ENCODE measurements at regions not wholly inside any gene's neighbourhood (a gene's known extent, or its start where the extent isn't known, plus 50 kb on each side); places are given as distances from the start of the nearest gene placed in this dataset.
"Not testable (repeated sequence)": the region's sequence is repeated elsewhere in the genome, so short reads cannot be mapped to it uniquely, and the experiment has no call there.

DNA sequence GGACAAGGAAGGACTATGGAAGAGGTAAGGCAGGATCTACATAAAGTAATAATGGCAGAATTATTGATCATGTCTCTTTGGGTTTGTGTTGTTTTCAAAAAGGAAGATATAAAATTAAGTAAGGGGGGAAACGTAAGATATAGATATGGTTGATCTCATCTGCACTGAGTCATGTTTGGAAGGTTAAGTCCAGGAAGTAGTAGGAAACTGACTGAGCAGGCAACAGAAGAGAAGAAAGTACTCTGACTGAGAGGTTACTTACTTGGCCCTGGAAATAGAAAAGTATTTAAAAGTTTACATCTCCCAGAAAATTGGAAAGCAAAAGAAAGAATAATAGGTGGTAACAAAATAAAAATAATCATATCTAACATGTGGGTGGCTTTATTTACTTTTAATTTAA, 405.3 kb upstream of the RGMB start:
- Histone ChIP-seq H3K36me3 (ENCODE audit: control insufficient read depth in 3 of 3, insufficient read depth in 3 of 3, low read length in 3 of 3) (no peaks in the 10 kb centered on the region), H3K9me3 (ENCODE audit: control insufficient read depth in 3 of 3, low read length in 3 of 3) (no peaks in the 10 kb centered on the region), H3K9ac (ENCODE audit: low read depth in 1 of 3, low read length in 3 of 3) (no peak overlapping the region), H3K27me3 (ENCODE audit: control insufficient read depth in 3 of 3, insufficient read depth in 3 of 3, low read length in 3 of 3) (no peaks in the 10 kb centered on the region), H3K4me1 (ENCODE audit: control insufficient read depth in 3 of 3, insufficient read depth in 3 of 3, low read length in 3 of 3) (no peaks in the 10 kb centered on the region), H3K4me3 (ENCODE audit: low read length in 3 of 3) (no peak overlapping the region), H3K27ac (ENCODE audit: low read depth, low read length) (no peak overlapping the region)

DNA sequence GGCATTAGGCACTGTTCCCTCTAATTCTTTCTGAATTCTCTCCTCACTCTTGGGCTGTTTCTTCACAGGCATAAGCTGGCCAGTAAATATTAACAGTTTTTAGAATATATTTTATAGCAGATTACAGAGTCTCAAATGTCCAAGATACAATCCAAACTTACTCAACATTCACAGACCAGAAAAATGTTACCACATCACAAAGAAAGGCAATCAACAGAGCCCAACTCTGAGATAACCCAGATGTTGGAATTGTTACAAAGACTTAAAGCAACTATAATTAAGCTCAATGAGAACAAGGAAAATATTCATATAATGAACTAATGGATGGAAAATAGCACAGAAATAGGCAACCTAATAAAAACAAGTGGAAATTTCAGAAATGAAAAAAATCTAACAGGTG, 401.1 kb upstream of the RGMB start:
- no peaks in the 10 kb centered on the region for H3K9me3 ChIP-seq (ENCODE audit: control insufficient read depth in 3 of 3, low read length in 3 of 3)

DNA sequence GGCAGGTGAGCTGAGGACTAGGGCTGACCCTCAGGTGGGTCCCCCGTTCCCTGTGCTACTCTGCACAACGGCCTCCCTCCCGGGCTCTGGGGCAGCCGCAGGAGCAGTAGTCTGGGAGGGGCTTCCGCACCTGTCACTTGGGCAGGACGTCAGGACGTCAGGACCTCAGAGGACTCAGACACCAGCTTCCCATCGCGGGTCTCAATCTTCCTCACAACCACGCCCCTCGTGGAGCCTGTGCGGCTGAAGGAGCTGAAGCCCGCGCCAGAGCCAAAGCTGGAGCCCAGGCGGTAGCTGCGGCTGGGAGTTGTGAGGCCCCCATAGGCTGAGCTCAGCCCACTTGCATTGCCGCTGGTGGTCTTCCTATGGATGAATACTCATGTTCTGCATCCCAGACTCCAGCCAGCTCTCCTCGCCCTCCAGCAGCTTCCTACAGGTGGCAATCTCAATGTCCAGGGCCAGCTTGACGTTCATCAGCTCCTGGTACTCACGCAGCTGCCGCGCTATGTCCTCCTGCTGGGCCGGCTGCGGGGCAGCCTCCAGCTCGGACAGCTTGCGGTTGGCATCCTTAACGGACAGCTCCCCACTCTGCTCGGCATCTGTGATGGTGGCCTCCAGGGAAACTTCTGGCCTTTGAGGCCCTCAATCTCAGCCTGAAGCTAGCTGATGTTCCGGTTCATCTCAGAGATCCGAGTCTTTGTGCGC, 381.4 kb upstream of the RGMB start:
- Histone ChIP-seq H3K27me3 (ENCODE audit: control insufficient read depth in 3 of 3, insufficient read depth in 3 of 3, low read length in 3 of 3) (no peaks in the 10 kb centered on the region), H3K9me3 (ENCODE audit: control insufficient read depth in 3 of 3, low read length in 3 of 3) (no peaks in the 10 kb centered on the region), H3K36me3 (ENCODE audit: control insufficient read depth in 3 of 3, insufficient read depth in 3 of 3, low read length in 3 of 3) (no peaks in the 10 kb centered on the region), H3K4me3 (ENCODE audit: low read length in 3 of 3) (no peak overlapping the region), H3K4me1 (ENCODE audit: control insufficient read depth in 3 of 3, insufficient read depth in 3 of 3, low read length in 3 of 3) (no peaks in the 10 kb centered on the region), H3K9ac (ENCODE audit: low read depth in 1 of 3, low read length in 3 of 3) (no peak overlapping the region), H3K27ac (ENCODE audit: low read depth, low read length) (no peak overlapping the region)

More for the DNA sequence above, 401.1 kb upstream of the RGMB start:
- Histone ChIP-seq H3K27me3 (ENCODE audit: control insufficient read depth in 3 of 3, insufficient read depth in 3 of 3, low read length in 3 of 3) (no peaks in the 10 kb centered on the region), H3K4me1 (ENCODE audit: control insufficient read depth in 3 of 3, insufficient read depth in 3 of 3, low read length in 3 of 3) (no peaks in the 10 kb centered on the region), H3K4me3 (ENCODE audit: low read length in 3 of 3) (no peak overlapping the region), H3K27ac (ENCODE audit: low read depth, low read length) (no peak overlapping the region), H3K9ac (ENCODE audit: low read depth in 1 of 3, low read length in 3 of 3) (no peak overlapping the region), H3K36me3 (ENCODE audit: control insufficient read depth in 3 of 3, insufficient read depth in 3 of 3, low read length in 3 of 3) (no peaks in the 10 kb centered on the region)

DNA sequence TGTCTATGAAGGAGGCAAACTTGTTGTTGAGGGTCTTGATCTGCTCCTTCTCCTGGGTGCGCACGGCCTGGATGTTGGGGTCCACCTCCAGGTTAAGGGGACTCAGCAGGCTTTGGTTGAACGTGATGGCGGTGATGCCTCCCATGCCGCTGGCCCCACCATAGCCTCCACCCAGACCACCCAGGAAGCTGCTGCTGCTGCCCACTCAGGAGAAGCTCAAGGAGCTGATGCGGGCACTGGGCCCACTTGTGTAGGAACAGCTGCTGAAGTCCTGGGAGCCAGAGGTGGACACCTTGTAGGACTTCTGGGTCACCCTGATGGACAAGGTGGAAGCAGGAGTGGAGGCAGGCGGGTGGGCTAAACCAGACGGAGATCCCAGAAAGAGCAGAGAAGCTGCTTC, 380.3 kb upstream of the RGMB start:
- H3K9ac ChIP-seq (ENCODE audit: low read depth in 1 of 3, low read length in 3 of 3); H3K27ac ChIP-seq (ENCODE audit: low read depth, low read length); H3K4me3 ChIP-seq (ENCODE audit: low read length in 3 of 3); H3K4me1 ChIP-seq (ENCODE audit: control insufficient read depth in 3 of 3, insufficient read depth in 3 of 3, low read length in 3 of 3); H3K9me3 ChIP-seq (ENCODE audit: control insufficient read depth in 3 of 3, low read length in 3 of 3); H3K27me3 ChIP-seq (ENCODE audit: control insufficient read depth in 3 of 3, insufficient read depth in 3 of 3, low read length in 3 of 3); H3K36me3 ChIP-seq (ENCODE audit: control insufficient read depth in 3 of 3, insufficient read depth in 3 of 3, low read length in 3 of 3): not testable (repeated sequence)

DNA sequence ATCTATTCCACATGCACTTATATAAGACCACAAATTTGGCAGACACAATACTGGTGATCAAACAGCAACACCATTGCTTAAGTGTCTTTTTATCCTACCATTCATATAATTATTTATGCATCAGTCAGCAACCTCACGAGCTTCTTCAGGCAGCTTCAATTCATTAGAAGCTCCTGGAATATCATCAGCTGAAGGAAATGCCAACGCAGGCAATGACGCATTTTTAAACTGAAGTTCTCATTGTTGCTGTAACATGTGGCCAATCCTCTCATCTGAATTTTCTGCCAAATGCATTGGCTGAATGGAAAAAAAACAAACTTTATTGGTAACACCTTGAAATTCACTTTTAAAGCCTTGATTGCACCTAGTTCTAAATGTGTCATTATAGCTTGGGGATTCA, 376.4 kb upstream of the RGMB start:
- Histone ChIP-seq H3K9me3 (ENCODE audit: control insufficient read depth in 3 of 3, low read length in 3 of 3) (no peaks in the 10 kb centered on the region), H3K4me3 (ENCODE audit: low read length in 3 of 3) (no peak overlapping the region), H3K27ac (ENCODE audit: low read depth, low read length) (no peak overlapping the region), H3K9ac (ENCODE audit: low read depth in 1 of 3, low read length in 3 of 3) (no peak overlapping the region), H3K27me3 (ENCODE audit: control insufficient read depth in 3 of 3, insufficient read depth in 3 of 3, low read length in 3 of 3) (no peaks in the 10 kb centered on the region), H3K4me1 (ENCODE audit: control insufficient read depth in 3 of 3, insufficient read depth in 3 of 3, low read length in 3 of 3) (no peaks in the 10 kb centered on the region), H3K36me3 (ENCODE audit: control insufficient read depth in 3 of 3, insufficient read depth in 3 of 3, low read length in 3 of 3) (no peaks in the 10 kb centered on the region)

DNA sequence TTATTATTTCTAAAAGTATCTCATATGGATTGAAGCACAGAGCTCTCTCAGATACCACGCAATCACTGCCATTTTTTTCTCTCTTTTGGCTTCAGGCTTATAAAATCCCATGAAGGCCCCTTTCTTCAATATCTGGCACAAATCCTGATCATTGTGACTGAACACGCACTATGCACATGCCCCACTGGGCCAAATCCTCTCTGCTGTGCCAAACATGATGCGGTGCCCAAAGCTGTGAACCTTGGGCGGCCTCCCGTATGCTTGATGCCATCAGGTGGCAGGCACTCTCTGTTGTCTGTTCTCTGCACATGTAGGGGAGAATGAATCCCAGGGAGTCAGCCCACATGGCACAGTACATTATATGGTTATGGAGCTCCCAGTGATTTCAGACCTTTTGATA, 375.0 kb upstream of the RGMB start:
- Histone ChIP-seq H3K4me3 (ENCODE audit: low read length in 3 of 3) (no peak overlapping the region), H3K4me1 (ENCODE audit: control insufficient read depth in 3 of 3, insufficient read depth in 3 of 3, low read length in 3 of 3) (no peaks in the 10 kb centered on the region), H3K36me3 (ENCODE audit: control insufficient read depth in 3 of 3, insufficient read depth in 3 of 3, low read length in 3 of 3) (no peaks in the 10 kb centered on the region), H3K27me3 (ENCODE audit: control insufficient read depth in 3 of 3, insufficient read depth in 3 of 3, low read length in 3 of 3) (no peaks in the 10 kb centered on the region), H3K27ac (ENCODE audit: low read depth, low read length) (no peak overlapping the region), H3K9me3 (ENCODE audit: control insufficient read depth in 3 of 3, low read length in 3 of 3) (no peaks in the 10 kb centered on the region), H3K9ac (ENCODE audit: low read depth in 1 of 3, low read length in 3 of 3) (no peak overlapping the region)

DNA sequence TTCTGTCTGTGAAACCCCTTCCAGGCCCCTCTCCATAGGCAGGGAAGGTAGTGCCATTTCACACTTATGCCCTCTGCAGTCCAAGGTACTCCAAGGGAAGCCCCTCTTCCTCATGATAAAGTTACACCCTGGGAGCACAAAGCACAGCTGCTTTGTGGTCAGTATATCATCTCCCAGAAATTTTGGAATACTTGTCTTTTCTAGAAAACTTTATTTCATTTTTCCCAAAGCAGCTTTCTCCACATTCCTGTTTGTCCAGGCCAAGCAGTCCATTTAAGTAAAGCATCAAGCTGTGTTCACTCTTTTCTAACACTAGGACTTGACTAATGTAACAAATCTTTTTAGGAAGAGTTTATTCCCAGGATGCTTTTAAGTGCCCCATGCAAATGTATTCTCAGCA, 371.8 kb upstream of the RGMB start:
- no peaks in the 10 kb centered on the region for H3K36me3 ChIP-seq (ENCODE audit: control insufficient read depth in 3 of 3, insufficient read depth in 3 of 3, low read length in 3 of 3)
- no peak overlapping the region for H3K27ac ChIP-seq (ENCODE audit: low read depth, low read length)
- no peaks in the 10 kb centered on the region for H3K4me1 ChIP-seq (ENCODE audit: control insufficient read depth in 3 of 3, insufficient read depth in 3 of 3, low read length in 3 of 3)
- H3K27me3 ChIP-seq (ENCODE audit: control insufficient read depth in 3 of 3, insufficient read depth in 3 of 3, low read length in 3 of 3), result no peaks in the 10 kb centered on the region
- H3K4me3 ChIP-seq (ENCODE audit: low read length in 3 of 3), result no peak overlapping the region
- no peaks in the 10 kb centered on the region for H3K9me3 ChIP-seq (ENCODE audit: control insufficient read depth in 3 of 3, low read length in 3 of 3)
- no peak overlapping the region for H3K9ac ChIP-seq (ENCODE audit: low read depth in 1 of 3, low read length in 3 of 3)

DNA sequence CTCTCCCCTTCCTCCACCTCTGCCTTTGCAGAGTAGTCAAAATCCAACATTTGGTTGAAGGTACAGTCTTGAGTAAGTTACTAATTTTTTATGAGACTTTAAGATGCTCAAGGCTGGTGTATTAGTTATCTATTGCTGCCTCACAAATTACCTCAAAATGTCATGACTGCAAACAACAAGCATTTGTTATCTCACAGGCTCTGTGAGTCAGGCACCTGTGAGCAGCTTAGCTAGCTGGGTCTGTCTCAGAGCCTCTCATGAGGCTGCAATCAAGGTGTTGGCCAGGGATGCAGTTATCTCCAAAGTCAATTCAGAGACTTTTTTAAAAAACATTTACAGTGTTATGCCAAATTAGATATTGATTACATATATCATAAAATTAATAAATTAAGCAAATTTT, 371.3 kb upstream of the RGMB start:
- no peaks in the 10 kb centered on the region for H3K36me3 ChIP-seq (ENCODE audit: control insufficient read depth in 3 of 3, insufficient read depth in 3 of 3, low read length in 3 of 3)
- H3K9me3 ChIP-seq (ENCODE audit: control insufficient read depth in 3 of 3, low read length in 3 of 3), result no peaks in the 10 kb centered on the region
- no peak overlapping the region for H3K9ac ChIP-seq (ENCODE audit: low read depth in 1 of 3, low read length in 3 of 3)
- no peaks in the 10 kb centered on the region for H3K27me3 ChIP-seq (ENCODE audit: control insufficient read depth in 3 of 3, insufficient read depth in 3 of 3, low read length in 3 of 3)
- no peak overlapping the region for H3K27ac ChIP-seq (ENCODE audit: low read depth, low read length)
- no peaks in the 10 kb centered on the region for H3K4me1 ChIP-seq (ENCODE audit: control insufficient read depth in 3 of 3, insufficient read depth in 3 of 3, low read length in 3 of 3)
- no peak overlapping the region for H3K4me3 ChIP-seq (ENCODE audit: low read length in 3 of 3)

DNA sequence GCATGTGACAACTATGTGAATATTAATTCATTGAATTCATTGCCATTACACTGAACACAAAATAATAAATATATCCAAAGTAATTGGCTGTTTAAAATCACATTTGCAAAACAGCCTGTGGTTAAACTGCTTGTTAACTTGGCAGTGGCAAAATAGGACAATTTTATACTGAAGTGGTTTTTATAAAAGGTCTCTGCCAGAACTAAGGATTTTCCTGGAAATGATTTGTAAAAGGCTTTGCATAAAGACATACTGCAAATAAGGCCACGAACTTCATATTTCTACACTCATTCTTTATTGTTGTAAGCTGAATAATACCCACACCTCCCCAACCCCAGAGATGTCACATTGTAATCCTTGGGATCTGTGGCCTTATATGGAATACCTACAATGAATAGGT, 370.3 kb upstream of the RGMB start:
- H3K4me3 ChIP-seq (ENCODE audit: low read length in 3 of 3), result no peak overlapping the region
- H3K27me3 ChIP-seq (ENCODE audit: control insufficient read depth in 3 of 3, insufficient read depth in 3 of 3, low read length in 3 of 3), result no peaks in the 10 kb centered on the region
- no peaks in the 10 kb centered on the region for H3K9me3 ChIP-seq (ENCODE audit: control insufficient read depth in 3 of 3, low read length in 3 of 3)
- no peak overlapping the region for H3K9ac ChIP-seq (ENCODE audit: low read depth in 1 of 3, low read length in 3 of 3)
- no peaks in the 10 kb centered on the region for H3K4me1 ChIP-seq (ENCODE audit: control insufficient read depth in 3 of 3, insufficient read depth in 3 of 3, low read length in 3 of 3)
- H3K27ac ChIP-seq (ENCODE audit: low read depth, low read length), result no peak overlapping the region
- H3K36me3 ChIP-seq (ENCODE audit: control insufficient read depth in 3 of 3, insufficient read depth in 3 of 3, low read length in 3 of 3), result no peaks in the 10 kb centered on the region

DNA sequence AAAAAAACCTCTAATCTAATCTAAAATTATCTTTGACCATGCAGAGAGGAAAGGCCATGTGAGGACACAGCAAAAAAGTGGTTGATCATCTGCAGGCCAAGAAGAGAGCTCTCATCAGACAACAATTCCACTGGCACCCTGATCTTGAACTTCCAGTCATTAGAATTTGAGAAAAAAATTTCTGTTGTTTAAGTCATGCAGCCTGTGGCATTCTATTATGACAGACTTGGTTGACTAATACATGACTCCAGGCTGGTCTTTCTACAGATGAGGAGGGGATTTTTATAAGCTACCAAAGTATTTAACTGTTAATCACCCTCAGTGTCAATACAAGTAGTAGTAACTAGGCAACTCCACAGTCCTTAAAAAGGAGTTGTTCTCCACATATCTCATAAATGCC, 358.5 kb upstream of the RGMB start:
- Histone ChIP-seq H3K27ac (ENCODE audit: low read depth, low read length) (no peak overlapping the region), H3K4me3 (ENCODE audit: low read length in 3 of 3) (no peak overlapping the region), H3K36me3 (ENCODE audit: control insufficient read depth in 3 of 3, insufficient read depth in 3 of 3, low read length in 3 of 3) (no peaks in the 10 kb centered on the region), H3K9me3 (ENCODE audit: control insufficient read depth in 3 of 3, low read length in 3 of 3) (no peaks in the 10 kb centered on the region), H3K4me1 (ENCODE audit: control insufficient read depth in 3 of 3, insufficient read depth in 3 of 3, low read length in 3 of 3) (no peaks in the 10 kb centered on the region), H3K9ac (ENCODE audit: low read depth in 1 of 3, low read length in 3 of 3) (no peak overlapping the region), H3K27me3 (ENCODE audit: control insufficient read depth in 3 of 3, insufficient read depth in 3 of 3, low read length in 3 of 3) (no peaks in the 10 kb centered on the region)

DNA sequence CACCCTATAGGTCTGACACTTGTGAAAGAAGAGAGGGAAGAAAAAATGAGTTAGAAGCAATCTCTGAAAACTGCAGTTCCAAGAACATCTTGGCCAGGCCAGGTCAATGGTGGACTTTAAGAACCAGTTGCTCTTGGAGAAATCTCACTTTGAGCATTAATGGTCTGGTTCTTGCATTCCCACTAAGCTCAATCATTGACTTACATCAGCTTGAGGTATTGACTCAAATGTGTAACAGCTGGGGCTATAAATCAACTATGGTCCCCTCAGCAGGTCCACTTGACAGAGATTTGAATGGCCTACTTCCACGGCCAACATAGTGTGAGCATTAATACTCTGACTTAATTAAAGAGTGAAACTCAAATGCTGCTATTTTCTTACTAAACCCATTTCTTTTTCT, 357.8 kb upstream of the RGMB start:
- no peak overlapping the region for H3K9ac ChIP-seq (ENCODE audit: low read depth in 1 of 3, low read length in 3 of 3)
- H3K36me3 ChIP-seq (ENCODE audit: control insufficient read depth in 3 of 3, insufficient read depth in 3 of 3, low read length in 3 of 3), result no peaks in the 10 kb centered on the region
- no peaks in the 10 kb centered on the region for H3K4me1 ChIP-seq (ENCODE audit: control insufficient read depth in 3 of 3, insufficient read depth in 3 of 3, low read length in 3 of 3)

More for the DNA sequence above, 357.8 kb upstream of the RGMB start:
- H3K27ac ChIP-seq (ENCODE audit: low read depth, low read length), result no peak overlapping the region
- no peaks in the 10 kb centered on the region for H3K27me3 ChIP-seq (ENCODE audit: control insufficient read depth in 3 of 3, insufficient read depth in 3 of 3, low read length in 3 of 3)
- no peaks in the 10 kb centered on the region for H3K9me3 ChIP-seq (ENCODE audit: control insufficient read depth in 3 of 3, low read length in 3 of 3)
- no peak overlapping the region for H3K4me3 ChIP-seq (ENCODE audit: low read length in 3 of 3)

Data from skeletal muscle tissue (tissue), 3 donors.